ENCODE measurements at regions not wholly inside any gene's neighbourhood (a gene's known extent, or its start where the extent isn't known, plus 50 kb on each side); places are given as distances from the start of the nearest gene placed in this dataset.
A peak's percentile ranks its signal among the peaks of the same experiment; 100 is the strongest.

- WGBS, 2 experiments (ENCODE audit: extremely low coverage in 1 of 2, insufficient coverage in 1 of 2, insufficient read length in 1 of 2, insufficient replicate concordance in 2 of 2, low coverage in 1 of 2, low lambda C conversion rate in 2 of 2, missing lambda C conversion rate in 1 of 2): 82% methylated on average over 5 of the region's 5 CpGs; no CpG with 5 or more reads in 1 of the 2 experiments
- TF ChIP-seq TAF7 (optimal IDR thresholded peaks at IDR 0.05; ENCODE audit: borderline replicate concordance, low read depth, low read length) (no peak), NANOG (IDR thresholded peaks at IDR 0.05; ENCODE audit: insufficient read depth, low read depth, low read length, poor library complexity, severe bottlenecking) (no peak), FOSL1 (IDR thresholded peaks at IDR 0.05; ENCODE audit: insufficient read depth, low read depth, low read length) (no peak), RXRA (IDR thresholded peaks at IDR 0.05; ENCODE audit: insufficient read depth, low read depth, low read length) (no peak), SIX5 (IDR thresholded peaks at IDR 0.05; ENCODE audit: low read depth, low read length) (no peak), RBBP5 (IDR thresholded peaks at IDR 0.05; ENCODE audit: borderline replicate concordance, low read depth, low read length) (no peak), BRCA1 (IDR thresholded peaks at IDR 0.05; ENCODE audit: low read depth, low read length) (no peak), TCF12 (IDR thresholded peaks at IDR 0.05; ENCODE audit: low read depth, low read length) (no peak), CTCF (IDR thresholded peaks at IDR 0.05; ENCODE audit: control extremely low read depth in 1 of 3, insufficient read depth in 1 of 3, low read depth in 1 of 3, low read length in 3 of 3) (no peak), CBX5 (IDR thresholded peaks at IDR 0.05; ENCODE audit: low read depth, low read length) (no peak), HDAC2 (IDR thresholded peaks at IDR 0.05; ENCODE audit: borderline replicate concordance in 1 of 2, low read depth in 2 of 2, low read length in 2 of 2) (no peak)
Measured at GRCh38 chr5:6814816-6815215, 101.6 kb downstream of the TENT4A start.

More at GRCh38 chr5:6814816-6815215, 101.6 kb downstream of the TENT4A start:
- no peak overlapping the region for H2BK5ac ChIP-seq (ENCODE audit: low read depth, low read length)
- H3K36me3 ChIP-seq (ENCODE audit: control insufficient read depth in 2 of 4, insufficient read depth in 4 of 4, low read length in 3 of 4): no peaks in the 10 kb centered on the region
- H3K27me3 ChIP-seq (replicated peaks in 1 of 4; ENCODE audit: control insufficient read depth in 3 of 4, extremely low read depth in 1 of 4, insufficient read depth in 3 of 4, low read length in 3 of 4): no peaks in the 10 kb centered on the region
- H2BK20ac ChIP-seq (ENCODE audit: low read length): no peak overlapping the region
- H3K4ac ChIP-seq (replicated peaks; ENCODE audit: insufficient read length, low read depth, low read length): no peak overlapping the region
- H4K8ac ChIP-seq (ENCODE audit: extremely low read depth, insufficient read depth, low read length): no peak overlapping the region; the same call in 1 of the 2 replicates
- no peak overlapping the region for H4K5ac ChIP-seq (ENCODE audit: insufficient read length, low read depth, low read length)
- no peak overlapping the region for H3K27ac ChIP-seq (ENCODE audit: low read depth, low read length)
- H3K14ac ChIP-seq (ENCODE audit: insufficient read length): no peak overlapping the region
- H2AFZ ChIP-seq (ENCODE audit: low read length): no peak overlapping the region
- H3K4me3 ChIP-seq (ENCODE audit: extremely low read depth in 1 of 4, insufficient read depth in 2 of 4, low read depth in 3 of 4, low read length in 4 of 4): no peak overlapping the region
- no peaks in the 10 kb centered on the region for H3K23me2 ChIP-seq (ENCODE audit: low read depth, low read length)
- H3K4me2 ChIP-seq (ENCODE audit: insufficient read depth in 1 of 2, low read depth in 2 of 2, low read length in 2 of 2): no peak overlapping the region
- no peak overlapping the region for H2BK12ac ChIP-seq (ENCODE audit: low read depth, low read length)
- H3K9ac ChIP-seq (replicated peaks in 1 of 4; ENCODE audit: extremely low read depth in 1 of 4, low read depth in 3 of 4, low read length in 3 of 4): no peak overlapping the region
- ChIA-PET POLR2A (ENCODE audit: partially characterized antibody) (no interaction called here), CTCF (ENCODE audit: partially characterized antibody) (interaction anchor here (0.7 to 11.3 kb wide), 6 partner anchors 10 to 502 kb away, joined by 3 to 97 read pairs (median 3); no protein-coding TSS in a partner anchor)
- H3K18ac ChIP-seq (ENCODE audit: extremely low read depth, low read length): no peak overlapping the region
- H4K91ac ChIP-seq (replicated peaks; ENCODE audit: insufficient read length, low read length): no peak overlapping the region
- FAIRE-seq (no peak), DNase-seq (ENCODE audit: low read depth in 1 of 2, low spot score in 2 of 2) (peak in 1 of 2 experiments; percentile 28)
- no peak overlapping the region for H3K56ac ChIP-seq (replicated peaks; ENCODE audit: insufficient read length, low read depth, low read length)
- H2BK15ac ChIP-seq (ENCODE audit: low read length): no peak overlapping the region
- H2AK5ac ChIP-seq (ENCODE audit: low read depth, low read length): no peak overlapping the region
- H4K20me1 ChIP-seq (replicated peaks in 1 of 2; ENCODE audit: control insufficient read depth in 1 of 2, insufficient read depth in 2 of 2, low read length in 2 of 2): no peaks in the 10 kb centered on the region
- no peaks in the 10 kb centered on the region for H3K4me1 ChIP-seq (replicated peaks in 1 of 4; ENCODE audit: control insufficient read depth in 3 of 4, insufficient read depth in 4 of 4, low read length in 3 of 4)
- H3K79me1 ChIP-seq (ENCODE audit: low read depth, low read length): no peaks in the 10 kb centered on the region
- no peak overlapping the region for H3K23ac ChIP-seq (ENCODE audit: insufficient read length)
- H2BK120ac ChIP-seq (replicated peaks; ENCODE audit: low read depth, low read length): no peak overlapping the region
- H3K9me3 ChIP-seq (ENCODE audit: insufficient read depth in 2 of 2, low read depth in 1 of 2, low read length in 1 of 2): no peaks in the 10 kb centered on the region
- no peaks in the 10 kb centered on the region for H3K79me2 ChIP-seq (ENCODE audit: control insufficient read depth in 1 of 2, insufficient read depth in 2 of 2, low read length in 2 of 2)

All from H1 (cell line).